ENCODE measurements at regions not wholly inside any gene's neighbourhood (a gene's known extent, or its start where the extent isn't known, plus 50 kb on each side); places are given as distances from the start of the nearest gene placed in this dataset.

GRCh38 chr17:33387406-33387805 is 94.3 kb upstream of the ASIC2 start:
- H3K27me3 ChIP-seq, result peaks cover 18% of the 10 kb centered on the region
- TF ChIP-seq CTCF (IDR thresholded peaks at IDR 0.05), result no peak
- H3K36me3 ChIP-seq, result no peaks in the 10 kb centered on the region
- H3K9me3 ChIP-seq, result no peaks in the 10 kb centered on the region
- no peak overlapping the region for H3K4me3 ChIP-seq (ENCODE audit: low read depth in 1 of 2, low read length in 1 of 2)
- H3K4me1 ChIP-seq (ENCODE audit: control insufficient read depth in 1 of 2, insufficient read depth in 1 of 2, low read depth in 1 of 2, low read length in 1 of 2), result no peaks in the 10 kb centered on the region
- no peak overlapping the region for H3K27ac ChIP-seq

DNA sequence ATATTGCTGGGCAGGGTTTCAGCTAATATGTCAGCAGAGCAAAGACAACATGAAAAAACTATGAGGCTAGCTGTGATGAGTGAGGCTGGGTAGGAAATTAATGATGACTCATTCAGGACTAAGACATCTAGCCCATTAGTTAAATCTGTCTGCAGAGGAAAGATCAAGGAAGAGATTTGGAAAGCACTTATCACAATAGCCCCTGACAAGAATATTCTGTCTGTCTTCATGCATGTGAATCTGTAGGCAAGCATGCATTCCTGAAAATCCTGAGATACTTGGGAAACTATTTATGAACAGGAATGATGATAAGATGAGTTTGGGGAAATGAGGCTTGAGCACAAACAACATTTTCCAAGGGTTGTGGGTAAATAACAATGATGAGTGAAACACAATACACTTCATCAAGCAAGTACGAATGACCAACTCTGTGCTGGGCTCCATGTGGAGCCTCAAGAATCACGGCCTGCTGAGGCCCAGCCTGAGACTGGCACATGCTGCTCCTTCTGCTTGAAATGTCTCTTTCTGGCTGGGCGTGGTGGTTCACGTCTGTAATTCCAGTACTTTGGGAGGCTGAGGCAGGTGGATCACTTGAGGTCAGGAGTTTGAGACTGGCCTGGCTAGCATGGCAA is 96.5 kb upstream of the ASIC2 start:
- Histone ChIP-seq H3K27ac (no peak overlapping the region), H3K36me3 (no peaks in the 10 kb centered on the region)
- no peak for TF ChIP-seq CTCF (IDR thresholded peaks at IDR 0.05)

DNA sequence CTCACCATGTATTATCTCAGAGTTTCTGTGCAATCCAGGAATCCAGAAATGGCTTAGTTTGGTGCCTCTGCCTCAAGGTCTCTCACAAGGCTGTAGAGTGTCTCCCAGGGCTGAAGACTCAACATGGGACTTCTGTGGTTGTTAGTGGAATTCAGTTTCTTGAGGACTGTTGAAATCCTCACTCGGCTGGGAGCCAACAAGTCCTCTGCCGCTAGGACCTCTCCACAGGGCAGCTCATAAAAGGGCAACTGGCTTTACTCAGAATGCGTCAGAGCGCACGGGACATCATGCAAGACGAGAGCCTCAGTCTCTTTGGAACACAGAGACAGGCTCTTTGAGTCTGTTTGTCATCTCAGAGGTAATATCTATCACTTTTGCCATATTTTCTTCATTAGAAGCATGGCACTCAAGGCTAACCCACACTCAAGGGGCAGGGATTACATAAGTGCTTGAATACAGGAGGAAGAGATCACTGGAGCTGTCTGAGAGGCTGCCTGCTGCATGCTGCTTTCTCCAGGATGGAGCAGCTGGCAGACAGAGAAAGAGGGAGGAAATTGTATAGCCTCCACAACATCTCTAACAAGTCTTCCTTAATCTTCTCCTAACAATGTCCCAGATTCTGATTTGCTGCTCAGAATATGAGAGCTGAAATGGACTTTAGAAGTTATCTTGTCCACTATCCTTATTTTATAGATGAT is 97.5 kb upstream of the ASIC2 start:
- Histone ChIP-seq H3K4me1 (ENCODE audit: control insufficient read depth in 1 of 2, insufficient read depth in 1 of 2, low read depth in 1 of 2, low read length in 1 of 2) (no peaks in the 10 kb centered on the region), H3K27ac (no peak overlapping the region), H3K36me3 (no peaks in the 10 kb centered on the region), H3K4me3 (ENCODE audit: low read depth in 1 of 2, low read length in 1 of 2) (no peak overlapping the region), H3K9me3 (no peaks in the 10 kb centered on the region), H3K27me3 (peaks cover 9% of the 10 kb centered on the region)
- no peak for TF ChIP-seq CTCF (IDR thresholded peaks at IDR 0.05)

More for the DNA sequence above, 96.5 kb upstream of the ASIC2 start:
- Histone ChIP-seq H3K9me3 (no peaks in the 10 kb centered on the region), H3K27me3 (peaks cover 13% of the 10 kb centered on the region), H3K4me3 (ENCODE audit: low read depth in 1 of 2, low read length in 1 of 2) (no peak overlapping the region), H3K4me1 (ENCODE audit: control insufficient read depth in 1 of 2, insufficient read depth in 1 of 2, low read depth in 1 of 2, low read length in 1 of 2) (no peaks in the 10 kb centered on the region)

DNA sequence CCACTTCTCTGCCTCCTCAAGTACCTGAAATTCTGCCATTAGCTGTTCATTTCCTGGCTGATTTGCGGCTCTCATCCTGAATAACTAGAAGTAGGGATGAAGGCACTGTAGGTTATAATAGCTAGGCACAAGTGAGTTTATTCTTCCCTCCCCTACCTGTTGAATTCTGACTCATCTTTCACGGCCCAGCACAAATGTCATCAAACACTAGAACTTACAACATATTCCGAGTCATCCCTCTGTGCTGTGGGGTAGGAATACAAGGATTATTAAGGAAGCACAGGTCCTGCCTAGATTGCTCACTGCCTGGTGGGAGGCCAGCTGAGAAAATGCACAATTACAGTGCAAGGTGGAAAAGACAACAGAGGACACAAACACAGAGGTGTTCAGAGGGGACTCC is 103.7 kb upstream of the ASIC2 start:
- TF ChIP-seq CTCF (IDR thresholded peaks at IDR 0.05), result no peak
- Histone ChIP-seq H3K27me3 (no peaks in the 10 kb centered on the region), H3K4me3 (ENCODE audit: low read depth in 1 of 2, low read length in 1 of 2) (no peak overlapping the region), H3K4me1 (ENCODE audit: control insufficient read depth in 1 of 2, insufficient read depth in 1 of 2, low read depth in 1 of 2, low read length in 1 of 2) (no peaks in the 10 kb centered on the region), H3K9me3 (no peaks in the 10 kb centered on the region), H3K36me3 (no peaks in the 10 kb centered on the region), H3K27ac (no peak overlapping the region)

DNA sequence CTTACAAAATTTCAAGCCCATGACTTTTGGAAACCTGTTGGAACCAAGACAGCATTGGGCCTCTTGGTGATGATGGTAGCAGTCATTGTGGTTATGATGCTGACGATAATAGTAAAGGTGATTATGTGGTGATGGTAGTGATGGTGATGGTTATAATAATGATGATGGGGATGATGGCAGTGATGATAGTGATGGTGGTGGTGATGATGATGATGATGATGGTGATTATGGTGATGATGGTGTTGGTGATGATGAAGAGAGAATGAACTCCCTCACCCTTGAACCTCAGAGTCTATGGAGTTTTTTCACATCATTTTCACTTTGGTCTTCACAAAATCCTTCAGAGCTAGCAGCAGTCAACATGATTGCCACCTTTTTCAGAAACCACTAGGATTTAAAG is 105.3 kb upstream of the ASIC2 start:
- no peaks in the 10 kb centered on the region for H3K36me3 ChIP-seq
- H3K27me3 ChIP-seq, result no peaks in the 10 kb centered on the region
- H3K4me1 ChIP-seq (ENCODE audit: control insufficient read depth in 1 of 2, insufficient read depth in 1 of 2, low read depth in 1 of 2, low read length in 1 of 2), result no peaks in the 10 kb centered on the region
- no peak overlapping the region for H3K27ac ChIP-seq
- no peak overlapping the region for H3K4me3 ChIP-seq (ENCODE audit: low read depth in 1 of 2, low read length in 1 of 2)
- TF ChIP-seq CTCF (IDR thresholded peaks at IDR 0.05), result no peak
- no peaks in the 10 kb centered on the region for H3K9me3 ChIP-seq

Data from neutrophil (primary cell).